Ishikawa (cell line): ENCODE measurements at regions not wholly inside any gene's neighbourhood (a gene's known extent, or its start where the extent isn't known, plus 50 kb on each side); places are given as distances from the start of the nearest gene placed in this dataset.

Experiments used
- CEBPB ChIP-seq: IDR thresholded peaks from 2 replicates; pipeline ENCODE4 v1.6.1; 2012
- CREB1 ChIP-seq: IDR thresholded peaks from 2 replicates; pipeline ENCODE4 v1.6.1; 2012; ENCODE audit warnings: low read depth
- EP300 ChIP-seq: IDR thresholded peaks from 2 replicates; pipeline ENCODE4 v1.6.1; 2012; ENCODE audit warnings: borderline replicate concordance
- FOXM1 ChIP-seq: IDR thresholded peaks from 2 replicates; pipeline ENCODE4 v1.6.1; 2012; ENCODE audit warnings: low read depth, borderline replicate concordance
- NFIC ChIP-seq: IDR thresholded peaks from 2 replicates; pipeline ENCODE4 v1.6.1; 2012
- RAD21 ChIP-seq: IDR thresholded peaks from 2 replicates; pipeline ENCODE4 v1.6.1; 2012; ENCODE audit warnings: low read depth
- TAF1 ChIP-seq: IDR thresholded peaks from 2 replicates; pipeline ENCODE4 v1.6.1; 2012; ENCODE audit warnings: low read depth, mild to moderate bottlenecking
- TCF12 ChIP-seq: IDR thresholded peaks from 2 replicates; pipeline ENCODE4 v1.6.1; 2012; ENCODE audit warnings: low read depth
- TF ChIP-seq, protein P1 (sequence below): IDR thresholded peaks from 2 replicates; pipeline ENCODE4 v1.6.1; 2012; ENCODE audit warnings: low read depth, mild to moderate bottlenecking
- TF ChIP-seq, protein P2 (sequence below): IDR thresholded peaks from 2 replicates; pipeline ENCODE4 v1.6.1; 2012
- TF ChIP-seq, protein P3 (sequence below): IDR thresholded peaks from 2 replicates; pipeline ENCODE4 v1.6.1; 2012

DNA sequence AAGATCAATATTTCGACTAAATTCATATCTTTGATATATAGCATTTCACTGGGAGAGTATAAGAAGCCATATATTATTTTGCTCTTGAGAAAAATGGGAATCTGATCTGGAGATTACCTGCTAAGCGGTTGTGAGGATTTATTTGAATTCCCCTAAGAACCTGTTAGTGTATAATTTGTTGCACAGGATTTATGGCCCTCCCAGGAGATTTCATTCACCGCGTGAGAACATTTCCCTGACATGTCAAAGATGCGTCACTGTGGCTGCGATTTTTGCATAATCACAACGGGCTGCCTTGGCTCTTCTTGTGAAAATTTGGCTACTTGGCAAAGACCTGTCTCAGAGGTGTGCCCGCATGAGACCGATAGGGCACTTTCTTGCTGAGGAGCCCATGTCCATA, 184.7 kb upstream of the PFKP start:
- no peak for TF ChIP-seq EP300
- no peak for TF ChIP-seq TAF1
- TF ChIP-seq, protein P1, sequence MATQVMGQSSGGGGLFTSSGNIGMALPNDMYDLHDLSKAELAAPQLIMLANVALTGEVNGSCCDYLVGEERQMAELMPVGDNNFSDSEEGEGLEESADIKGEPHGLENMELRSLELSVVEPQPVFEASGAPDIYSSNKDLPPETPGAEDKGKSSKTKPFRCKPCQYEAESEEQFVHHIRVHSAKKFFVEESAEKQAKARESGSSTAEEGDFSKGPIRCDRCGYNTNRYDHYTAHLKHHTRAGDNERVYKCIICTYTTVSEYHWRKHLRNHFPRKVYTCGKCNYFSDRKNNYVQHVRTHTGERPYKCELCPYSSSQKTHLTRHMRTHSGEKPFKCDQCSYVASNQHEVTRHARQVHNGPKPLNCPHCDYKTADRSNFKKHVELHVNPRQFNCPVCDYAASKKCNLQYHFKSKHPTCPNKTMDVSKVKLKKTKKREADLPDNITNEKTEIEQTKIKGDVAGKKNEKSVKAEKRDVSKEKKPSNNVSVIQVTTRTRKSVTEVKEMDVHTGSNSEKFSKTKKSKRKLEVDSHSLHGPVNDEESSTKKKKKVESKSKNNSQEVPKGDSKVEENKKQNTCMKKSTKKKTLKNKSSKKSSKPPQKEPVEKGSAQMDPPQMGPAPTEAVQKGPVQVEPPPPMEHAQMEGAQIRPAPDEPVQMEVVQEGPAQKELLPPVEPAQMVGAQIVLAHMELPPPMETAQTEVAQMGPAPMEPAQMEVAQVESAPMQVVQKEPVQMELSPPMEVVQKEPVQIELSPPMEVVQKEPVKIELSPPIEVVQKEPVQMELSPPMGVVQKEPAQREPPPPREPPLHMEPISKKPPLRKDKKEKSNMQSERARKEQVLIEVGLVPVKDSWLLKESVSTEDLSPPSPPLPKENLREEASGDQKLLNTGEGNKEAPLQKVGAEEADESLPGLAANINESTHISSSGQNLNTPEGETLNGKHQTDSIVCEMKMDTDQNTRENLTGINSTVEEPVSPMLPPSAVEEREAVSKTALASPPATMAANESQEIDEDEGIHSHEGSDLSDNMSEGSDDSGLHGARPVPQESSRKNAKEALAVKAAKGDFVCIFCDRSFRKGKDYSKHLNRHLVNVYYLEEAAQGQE = no peak
- TF ChIP-seq, protein P2, sequence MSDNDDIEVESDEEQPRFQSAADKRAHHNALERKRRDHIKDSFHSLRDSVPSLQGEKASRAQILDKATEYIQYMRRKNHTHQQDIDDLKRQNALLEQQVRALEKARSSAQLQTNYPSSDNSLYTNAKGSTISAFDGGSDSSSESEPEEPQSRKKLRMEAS = no peak
- TF ChIP-seq CREB1 = no peak
- no peak for TF ChIP-seq RAD21
- TF ChIP-seq NFIC = no peak
- no peak for TF ChIP-seq TCF12
- TF ChIP-seq FOXM1 = no peak
- TF ChIP-seq, protein P3, sequence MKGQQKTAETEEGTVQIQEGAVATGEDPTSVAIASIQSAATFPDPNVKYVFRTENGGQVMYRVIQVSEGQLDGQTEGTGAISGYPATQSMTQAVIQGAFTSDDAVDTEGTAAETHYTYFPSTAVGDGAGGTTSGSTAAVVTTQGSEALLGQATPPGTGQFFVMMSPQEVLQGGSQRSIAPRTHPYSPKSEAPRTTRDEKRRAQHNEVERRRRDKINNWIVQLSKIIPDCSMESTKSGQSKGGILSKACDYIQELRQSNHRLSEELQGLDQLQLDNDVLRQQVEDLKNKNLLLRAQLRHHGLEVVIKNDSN = no peak
- TF ChIP-seq CEBPB = no peak
